SK-N-SH (cell line): ENCODE measurements at regions not wholly inside any gene's neighbourhood (a gene's known extent, or its start where the extent isn't known, plus 50 kb on each side); places are given as distances from the start of the nearest gene placed in this dataset.

Experiments
- CTCF ChIA-PET: fragments of 300-600, 350-600 bp; formaldehyde crosslinking; extraction: SDS; loops from one replicate; lab custom pipeline; 2021; lab: Yijun Ruan, JAX
- POLR2A ChIA-PET: fragments of 350-600 bp; sonication (Branson Sonifier 250); formaldehyde crosslinking; extraction: SDS; loops from one replicate; lab custom pipeline; 2020; ENCODE audit warnings: antibody characterized with exemption, inconsistent platforms; lab: Yijun Ruan, JAX
- DNase-seq: peaks from one replicate; pipeline ENCODE4 v3.0.0; 2012
- H2AFZ ChIP-seq: fragments of 200-600 bp; sonication (generic); 2 replicates; pipeline ENCODE4 v1.8.1; 2016; ENCODE audit warnings: antibody characterized with exemption, mild to moderate bottlenecking, low read depth
- H3F3A ChIP-seq: fragments of 200-600 bp; sonication (generic); replicated peaks from 2 replicates; pipeline ENCODE3; 2016; ENCODE audit warnings: antibody characterized with exemption, mild to moderate bottlenecking; ENCODE audit not compliant: insufficient read depth
- H3K27ac ChIP-seq, 2 experiments: fragments of 200-500 bp in 1 of 2; fragments of 200-600 bp in 1 of 2; sonication (Bioruptor generic) in 1 of 2; sonication (generic), shearing (Covaris generic) in 1 of 2; 2 replicates each; pipeline versions ENCODE4 v1.5.1 to v1.6.1; 2014 to 2016; ENCODE audit warnings: low read depth in 2 of 2, inconsistent platforms in 1 of 2, low read length in 1 of 2, mild to moderate bottlenecking in 1 of 2, mixed read lengths in 1 of 2
- H3K27me3 ChIP-seq: fragments of 200-600 bp; sonication (generic), shearing (Covaris generic); 2 replicates; pipeline ENCODE4 v1.6.1; 2016; ENCODE audit warnings: mixed run types; ENCODE audit not compliant: insufficient read depth
- H3K36me3 ChIP-seq, 2 experiments: fragments of 200-500 bp in 1 of 2; fragments of 200-600 bp in 1 of 2; sonication (Bioruptor generic) in 1 of 2; sonication (generic) in 1 of 2; replicated peaks in 1 of 2; 2 replicates each; pipeline versions ENCODE3 to v1.5.1; 2014 to 2016; ENCODE audit warnings: low read length in 1 of 2, mild to moderate bottlenecking in 1 of 2; ENCODE audit not compliant: insufficient read depth in 2 of 2, control insufficient read depth in 1 of 2
- H3K4me1 ChIP-seq, 2 experiments: fragments of 200-500 bp in 1 of 2; fragments of 200-600 bp in 1 of 2; sonication (Bioruptor generic) in 1 of 2; sonication (generic), shearing (Covaris generic) in 1 of 2; 2 replicates each; pipeline versions ENCODE4 v1.5.1 to v1.6.1; 2014 to 2016; ENCODE audit warnings: low read depth in 1 of 2, low read length in 1 of 2, mixed run types in 1 of 2; ENCODE audit not compliant: insufficient read depth in 2 of 2, control insufficient read depth in 1 of 2
- H3K4me2 ChIP-seq: fragments of 200-600 bp; sonication (generic), shearing (Covaris generic); 2 replicates; pipeline ENCODE4 v1.6.1; 2017; ENCODE audit warnings: mixed run types
- H3K4me3 ChIP-seq, 2 experiments: fragments of 200-500 bp in 1 of 2; fragments of 200-600 bp in 1 of 2; sonication (Bioruptor generic) in 1 of 2; sonication (generic), shearing (Covaris generic) in 1 of 2; 2 replicates each; pipeline versions ENCODE4 v1.5.1 to v1.8.1; 2014 to 2016; ENCODE audit warnings: low read depth in 2 of 2, inconsistent platforms in 1 of 2, low read length in 1 of 2, mild to moderate bottlenecking in 1 of 2, mixed read lengths in 1 of 2, moderate library complexity in 1 of 2
- H3K79me2 ChIP-seq: fragments of 200-600 bp; sonication (generic); 2 replicates; pipeline ENCODE4 v1.8.1; 2017; ENCODE audit warnings: mild to moderate bottlenecking; ENCODE audit not compliant: insufficient read depth
- H3K9ac ChIP-seq: fragments of 200-600 bp; sonication (generic); 2 replicates; pipeline ENCODE4 v1.6.1; 2017; ENCODE audit warnings: mixed run types
- H3K9me2 ChIP-seq: fragments of 200-600 bp; sonication (generic); 2 replicates; pipeline ENCODE4 v1.6.1; 2017; ENCODE audit warnings: mixed run types
- H3K9me3 ChIP-seq: fragments of 200-600 bp; sonication (generic); 2 replicates; pipeline ENCODE4 v1.6.1; 2017; ENCODE audit warnings: mixed run types, mild to moderate bottlenecking, moderate library complexity
- H4K20me1 ChIP-seq: fragments of 200-600 bp; sonication (generic); 2 replicates; pipeline ENCODE4 v1.6.1; 2017; ENCODE audit warnings: mild to moderate bottlenecking, mixed run types; ENCODE audit not compliant: insufficient read depth
- CHD2 ChIP-seq: fragments of 150-350 bp; IDR thresholded peaks from 2 replicates; pipeline ENCODE4 v1.6.1; 2018; ENCODE audit warnings: low read length; ENCODE audit not compliant: partially characterized antibody
- EZH2phosphoT487 ChIP-seq: fragments of 200-600 bp; sonication (generic); IDR thresholded peaks from 2 replicates; pipeline ENCODE4 v1.6.1; 2017; ENCODE audit warnings: low read depth, mixed run types, mild to moderate bottlenecking, antibody characterized with exemption, moderate library complexity, borderline replicate concordance
- FOXJ3 ChIP-seq: sonication (generic); formaldehyde crosslinking; IDR thresholded peaks from 2 replicates; pipeline ENCODE4 v1.5.1; 2020; ENCODE audit warnings: mild to moderate bottlenecking, missing genetic modification reagents
- FOXM1 ChIP-seq: IDR thresholded peaks from 2 replicates; pipeline ENCODE4 v1.4.0; 2012; ENCODE audit warnings: low read depth, mild to moderate bottlenecking
- GABPA ChIP-seq: IDR thresholded peaks from 2 replicates; pipeline ENCODE4 v1.4.0; 2012; ENCODE audit warnings: low read depth, mild to moderate bottlenecking
- GATA2 ChIP-seq: sonication (generic); formaldehyde crosslinking; IDR thresholded peaks from 2 replicates; pipeline ENCODE4 v1.5.0; 2020; ENCODE audit warnings: mild to moderate bottlenecking, missing genetic modification reagents
- MXI1 ChIP-seq: IDR thresholded peaks from 2 replicates; pipeline ENCODE4 v1.6.1; 2012; ENCODE audit warnings: mild to moderate bottlenecking, low read depth, low read length, improper control_type of control experiment
- NFIC ChIP-seq: IDR thresholded peaks from 2 replicates; pipeline ENCODE4 v1.4.0; 2012; ENCODE audit warnings: borderline replicate concordance
- NRF1 ChIP-seq: IDR thresholded peaks from 2 replicates; pipeline ENCODE4 v1.6.1; 2012; ENCODE audit warnings: low read depth, mild to moderate bottlenecking, low read length
- RXRA ChIP-seq: IDR thresholded peaks from 2 replicates; pipeline ENCODE4 v1.4.0; 2012; ENCODE audit warnings: low read depth, mild to moderate bottlenecking, borderline replicate concordance
- SIN3A ChIP-seq: IDR thresholded peaks from 2 replicates; pipeline ENCODE4 v1.6.1; 2012; ENCODE audit warnings: low read depth, mild to moderate bottlenecking, low read length, moderate library complexity, borderline replicate concordance
- SMC3 ChIP-seq: IDR thresholded peaks from 2 replicates; pipeline ENCODE4 v1.6.1; 2012; ENCODE audit warnings: low read depth, low read length, improper control_type of control experiment
- TAF1 ChIP-seq: IDR thresholded peaks from 2 replicates; pipeline ENCODE4 v1.6.1; 2012; ENCODE audit warnings: low read depth, mild to moderate bottlenecking, low read length, moderate library complexity, borderline replicate concordance
- TCF12 ChIP-seq: IDR thresholded peaks from 2 replicates; pipeline ENCODE4 v1.4.0; 2012
- WGBS: methylation state at CpG from one replicate; pipeline ENCODE4 v1.1.6; 2017; ENCODE audit warnings: low lambda C conversion rate; 5-methylcytosine and 5-hydroxymethylcytosine counted together
- TF ChIP-seq, protein P1 (sequence below): IDR thresholded peaks from 2 replicates; pipeline ENCODE4 v1.4.0; 2012; ENCODE audit warnings: low read depth, borderline replicate concordance
- TF ChIP-seq, protein P2 (sequence below): fragments of 150-350 bp; IDR thresholded peaks from 2 replicates; pipeline ENCODE4 v1.6.1; 2016; ENCODE audit warnings: mild to moderate bottlenecking, low read depth, low read length
- TF ChIP-seq, protein P3 (sequence below): IDR thresholded peaks from 2 replicates; pipeline ENCODE4 v1.4.0; 2012; ENCODE audit warnings: low read depth
- TF ChIP-seq, protein P4 (sequence below): fragments of 200-600 bp; sonication (generic); IDR thresholded peaks from 2 replicates; pipeline ENCODE4 v1.6.1; 2017; ENCODE audit warnings: antibody characterized with exemption, mild to moderate bottlenecking, moderate library complexity

DNA sequence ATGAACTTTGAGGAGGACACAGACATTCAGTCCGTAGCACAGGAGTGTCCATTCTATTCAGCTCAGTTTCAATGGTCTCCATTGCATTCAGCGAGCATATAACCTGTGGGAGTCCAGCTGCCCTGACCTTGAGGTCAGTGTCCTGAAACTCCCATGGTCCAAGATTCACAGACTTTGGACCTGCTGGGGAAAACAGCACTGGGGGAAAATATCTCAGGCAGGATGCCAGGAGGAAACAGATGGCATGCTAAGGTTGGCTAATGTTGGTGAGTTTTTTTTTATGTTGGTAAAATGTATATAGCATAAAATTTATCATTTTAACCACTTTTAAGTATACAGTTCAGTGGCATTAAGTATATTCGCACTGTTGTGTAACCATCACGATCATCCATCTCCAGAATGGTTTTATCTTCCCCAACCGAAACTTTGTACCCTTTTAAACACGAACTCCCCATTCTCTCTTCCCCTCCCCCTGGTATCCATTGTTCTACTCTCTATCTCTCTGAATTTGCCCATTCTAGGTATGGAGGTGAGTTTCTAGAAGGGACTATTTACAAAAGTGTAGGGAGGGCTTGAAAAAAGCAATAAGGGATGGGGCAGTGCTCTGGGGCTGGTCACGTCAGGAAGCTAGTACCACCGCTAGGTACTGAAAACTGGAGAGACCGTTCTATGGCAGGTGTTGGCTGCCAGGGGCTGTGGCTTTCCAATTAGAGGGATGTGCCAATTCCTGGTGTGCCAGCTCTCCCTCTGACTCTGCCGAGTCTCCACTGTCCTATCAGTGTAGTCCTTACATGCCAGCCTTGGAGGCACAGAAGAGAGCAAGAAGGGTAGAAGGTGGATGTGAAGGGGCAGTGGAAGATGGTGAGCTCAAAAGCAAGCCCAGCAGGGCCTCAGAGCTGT lies 85.3 kb downstream of the FOXD2 start:
- Histone ChIP-seq H3K4me1 (no peaks in the 10 kb centered on the region), H3K4me2 (no peak overlapping the region), H3K4me3 (no peak overlapping the region)
- TF ChIP-seq GATA2 (CRISPR knock-in tag): no peak
- TF ChIP-seq CHD2: no peak
- no peak for TF ChIP-seq EZH2phosphoT487
- TF ChIP-seq, protein P1, sequence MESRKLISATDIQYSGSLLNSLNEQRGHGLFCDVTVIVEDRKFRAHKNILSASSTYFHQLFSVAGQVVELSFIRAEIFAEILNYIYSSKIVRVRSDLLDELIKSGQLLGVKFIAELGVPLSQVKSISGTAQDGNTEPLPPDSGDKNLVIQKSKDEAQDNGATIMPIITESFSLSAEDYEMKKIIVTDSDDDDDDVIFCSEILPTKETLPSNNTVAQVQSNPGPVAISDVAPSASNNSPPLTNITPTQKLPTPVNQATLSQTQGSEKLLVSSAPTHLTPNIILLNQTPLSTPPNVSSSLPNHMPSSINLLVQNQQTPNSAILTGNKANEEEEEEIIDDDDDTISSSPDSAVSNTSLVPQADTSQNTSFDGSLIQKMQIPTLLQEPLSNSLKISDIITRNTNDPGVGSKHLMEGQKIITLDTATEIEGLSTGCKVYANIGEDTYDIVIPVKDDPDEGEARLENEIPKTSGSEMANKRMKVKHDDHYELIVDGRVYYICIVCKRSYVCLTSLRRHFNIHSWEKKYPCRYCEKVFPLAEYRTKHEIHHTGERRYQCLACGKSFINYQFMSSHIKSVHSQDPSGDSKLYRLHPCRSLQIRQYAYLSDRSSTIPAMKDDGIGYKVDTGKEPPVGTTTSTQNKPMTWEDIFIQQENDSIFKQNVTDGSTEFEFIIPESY: no peak
- TF ChIP-seq GABPA: no peak
- no peak for TF ChIP-seq SMC3
- no peak for TF ChIP-seq SIN3A
- no peak for TF ChIP-seq FOXM1
- TF ChIP-seq, protein P2, sequence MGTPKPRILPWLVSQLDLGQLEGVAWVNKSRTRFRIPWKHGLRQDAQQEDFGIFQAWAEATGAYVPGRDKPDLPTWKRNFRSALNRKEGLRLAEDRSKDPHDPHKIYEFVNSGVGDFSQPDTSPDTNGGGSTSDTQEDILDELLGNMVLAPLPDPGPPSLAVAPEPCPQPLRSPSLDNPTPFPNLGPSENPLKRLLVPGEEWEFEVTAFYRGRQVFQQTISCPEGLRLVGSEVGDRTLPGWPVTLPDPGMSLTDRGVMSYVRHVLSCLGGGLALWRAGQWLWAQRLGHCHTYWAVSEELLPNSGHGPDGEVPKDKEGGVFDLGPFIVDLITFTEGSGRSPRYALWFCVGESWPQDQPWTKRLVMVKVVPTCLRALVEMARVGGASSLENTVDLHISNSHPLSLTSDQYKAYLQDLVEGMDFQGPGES: no peak
- no peak for TF ChIP-seq FOXJ3 (CRISPR knock-in tag)
- TF ChIP-seq NFIC: no peak
- TF ChIP-seq, protein P3, sequence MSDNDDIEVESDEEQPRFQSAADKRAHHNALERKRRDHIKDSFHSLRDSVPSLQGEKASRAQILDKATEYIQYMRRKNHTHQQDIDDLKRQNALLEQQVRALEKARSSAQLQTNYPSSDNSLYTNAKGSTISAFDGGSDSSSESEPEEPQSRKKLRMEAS: no peak
- TF ChIP-seq TAF1: no peak
- no peak for TF ChIP-seq RXRA
- TF ChIP-seq TCF12: no peak
- TF ChIP-seq NRF1: no peak
- TF ChIP-seq, protein P4, sequence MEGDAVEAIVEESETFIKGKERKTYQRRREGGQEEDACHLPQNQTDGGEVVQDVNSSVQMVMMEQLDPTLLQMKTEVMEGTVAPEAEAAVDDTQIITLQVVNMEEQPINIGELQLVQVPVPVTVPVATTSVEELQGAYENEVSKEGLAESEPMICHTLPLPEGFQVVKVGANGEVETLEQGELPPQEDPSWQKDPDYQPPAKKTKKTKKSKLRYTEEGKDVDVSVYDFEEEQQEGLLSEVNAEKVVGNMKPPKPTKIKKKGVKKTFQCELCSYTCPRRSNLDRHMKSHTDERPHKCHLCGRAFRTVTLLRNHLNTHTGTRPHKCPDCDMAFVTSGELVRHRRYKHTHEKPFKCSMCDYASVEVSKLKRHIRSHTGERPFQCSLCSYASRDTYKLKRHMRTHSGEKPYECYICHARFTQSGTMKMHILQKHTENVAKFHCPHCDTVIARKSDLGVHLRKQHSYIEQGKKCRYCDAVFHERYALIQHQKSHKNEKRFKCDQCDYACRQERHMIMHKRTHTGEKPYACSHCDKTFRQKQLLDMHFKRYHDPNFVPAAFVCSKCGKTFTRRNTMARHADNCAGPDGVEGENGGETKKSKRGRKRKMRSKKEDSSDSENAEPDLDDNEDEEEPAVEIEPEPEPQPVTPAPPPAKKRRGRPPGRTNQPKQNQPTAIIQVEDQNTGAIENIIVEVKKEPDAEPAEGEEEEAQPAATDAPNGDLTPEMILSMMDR: no peak
- no peak for TF ChIP-seq MXI1
- TF ChIP-seq, all 33 proteins: peak for 0
- no peak overlapping the region for H3K9ac ChIP-seq
- CTCF ChIA-PET: interaction anchor here (1.2 to 3.0 kb wide), 5 partner anchors 87 to 203 kb away, joined by 4 to 14 read pairs (median 6); no protein-coding TSS in a partner anchor
- no peak overlapping the region for H2AFZ ChIP-seq
- H3F3A ChIP-seq: no peaks in the 10 kb centered on the region
- H3K36me3 ChIP-seq: no peaks in the 10 kb centered on the region
- H4K20me1 ChIP-seq: no peaks in the 10 kb centered on the region
- H3K27ac ChIP-seq: no peak overlapping the region
- no peaks in the 10 kb centered on the region for H3K9me2 ChIP-seq
- H3K27me3 ChIP-seq: no peaks in the 10 kb centered on the region
- no peak for DNase-seq
- POLR2A ChIA-PET: no interaction called here
- H3K79me2 ChIP-seq: no peaks in the 10 kb centered on the region
- WGBS: 49% methylated on average over 10 of the region's 10 CpGs
- H3K9me3 ChIP-seq: no peaks in the 10 kb centered on the region
